HG03378 (cell line): ENCODE measurements at regions not wholly inside any gene's neighbourhood (a gene's known extent, or its start where the extent isn't known, plus 50 kb on each side); places are given as distances from the start of the nearest gene placed in this dataset.
A peak's percentile ranks its signal among the peaks of the same experiment; 100 is the strongest.

Source experiments
- ATAC-seq: cut with Tn5 transposase; IDR thresholded peaks from one replicate; pipeline ENCODE4 v1.9.1; 2021; ENCODE audit warnings: mild to moderate bottlenecking, moderate library complexity; ENCODE audit not compliant: unreplicated experiment

- ATAC-seq = no peak
These were observed 207.2 kb downstream of the SPRY2 start for GRCh38 chr13:80133631-80134261.

GRCh38 chr13:80132741-80133601 is 208.0 kb downstream of the SPRY2 start:
- ATAC-seq = no peak

DNA sequence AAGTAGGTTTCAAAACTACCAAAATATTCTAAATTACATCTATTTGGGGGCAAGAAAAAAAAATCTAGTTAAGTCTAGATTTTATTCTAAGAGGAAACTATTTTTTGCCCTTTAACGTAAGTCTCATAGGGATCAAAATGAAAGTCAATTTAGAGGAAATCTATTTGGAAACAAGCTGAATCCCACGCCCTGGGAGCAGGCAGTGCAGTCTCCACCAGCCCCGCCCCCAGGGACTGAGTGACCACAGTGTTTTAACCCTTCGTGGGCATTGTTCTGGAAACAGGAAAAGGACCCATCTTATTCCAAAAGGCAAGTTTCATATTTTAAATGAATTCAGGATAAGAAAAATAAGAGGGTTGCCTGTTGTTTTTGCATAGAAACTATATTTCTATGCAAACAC is 209.7 kb downstream of the SPRY2 start:
- no peak for ATAC-seq

GRCh38 chr13:80126389-80127068 is 214.4 kb downstream of the SPRY2 start:
- no peak for ATAC-seq

- no peak for ATAC-seq
These were observed 217.0 kb downstream of the SPRY2 start for GRCh38 chr13:80123945-80124344.

DNA sequence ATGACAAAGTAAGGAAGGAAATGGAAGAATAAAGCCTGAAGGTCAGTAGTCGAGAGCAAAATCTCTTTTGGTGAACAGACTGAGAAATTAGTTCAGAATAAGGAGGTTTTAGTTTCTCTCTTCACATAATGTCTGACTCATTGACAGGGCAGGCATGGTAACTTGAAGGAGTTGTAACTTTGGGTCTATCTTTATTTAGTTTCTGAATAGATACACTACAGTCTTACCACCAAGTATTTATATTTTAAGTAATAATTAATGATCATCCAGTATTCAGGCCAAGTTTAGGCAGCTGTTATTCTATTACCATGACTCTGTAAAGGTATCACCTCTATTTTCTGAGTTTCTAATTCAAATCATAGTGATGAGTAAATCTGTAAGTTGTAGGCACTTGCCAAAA is 219.9 kb downstream of the SPRY2 start:
- peak; percentile 67 for ATAC-seq

DNA sequence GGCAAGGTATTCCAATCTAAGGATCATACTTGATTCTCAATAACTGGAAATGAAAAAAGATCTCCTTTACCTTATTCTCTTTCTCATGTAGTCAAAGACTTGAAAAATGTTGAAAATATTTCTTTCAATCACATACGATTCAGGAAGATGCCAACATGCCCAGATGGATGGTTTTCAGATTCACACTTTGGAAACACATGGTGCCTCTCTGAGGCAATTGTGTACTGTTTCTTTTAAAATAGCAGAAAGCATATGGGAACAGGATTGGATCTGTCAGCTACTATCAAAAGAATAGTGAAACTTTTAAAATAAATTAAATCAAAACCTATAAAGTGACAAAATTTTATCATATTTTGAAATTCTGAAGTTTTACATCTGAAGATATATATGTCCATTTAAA is 222.4 kb downstream of the SPRY2 start:
- no peak for ATAC-seq

GRCh38 chr13:80118099-80118498 is 222.8 kb downstream of the SPRY2 start:
- ATAC-seq = no peak

DNA sequence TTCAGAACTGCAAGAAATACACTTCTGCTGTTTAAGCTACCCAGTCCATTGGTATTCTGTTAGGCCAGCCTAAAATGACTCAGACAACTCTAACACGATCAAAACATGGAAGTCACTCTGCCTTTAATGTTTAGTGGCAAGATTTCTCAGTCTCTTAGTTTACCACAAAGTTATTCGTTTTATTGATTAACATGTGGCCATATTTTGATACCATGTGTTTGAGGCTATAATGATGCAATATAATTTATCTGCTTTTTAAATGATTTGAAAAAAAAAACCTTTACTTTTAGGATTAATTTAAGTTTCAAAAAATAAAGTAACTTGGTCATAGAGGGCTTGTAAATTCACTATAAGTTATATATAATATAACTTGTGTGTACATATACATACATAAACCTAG is 223.4 kb downstream of the SPRY2 start:
- ATAC-seq = no peak

- no peak for ATAC-seq
These were observed 224.8 kb downstream of the SPRY2 start for GRCh38 chr13:80116107-80116506.

DNA sequence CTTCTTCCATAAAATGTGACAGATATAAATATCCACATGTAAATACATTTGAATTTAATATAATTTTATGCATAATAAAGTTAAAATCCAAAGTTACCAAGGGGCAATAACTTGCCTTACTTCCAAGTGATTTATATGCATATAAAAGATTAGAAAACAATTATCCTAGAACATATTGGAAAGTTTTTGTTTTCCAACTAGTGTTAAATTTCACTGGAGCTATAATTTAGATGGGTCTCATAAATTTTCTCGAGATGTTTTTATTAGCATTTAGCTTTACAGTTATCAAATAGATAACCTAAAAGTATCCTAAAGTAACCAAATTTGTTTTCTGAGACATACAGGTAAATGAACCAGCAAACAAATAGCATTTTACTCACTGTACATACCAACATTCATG is 225.3 kb downstream of the SPRY2 start:
- ATAC-seq = no peak

DNA sequence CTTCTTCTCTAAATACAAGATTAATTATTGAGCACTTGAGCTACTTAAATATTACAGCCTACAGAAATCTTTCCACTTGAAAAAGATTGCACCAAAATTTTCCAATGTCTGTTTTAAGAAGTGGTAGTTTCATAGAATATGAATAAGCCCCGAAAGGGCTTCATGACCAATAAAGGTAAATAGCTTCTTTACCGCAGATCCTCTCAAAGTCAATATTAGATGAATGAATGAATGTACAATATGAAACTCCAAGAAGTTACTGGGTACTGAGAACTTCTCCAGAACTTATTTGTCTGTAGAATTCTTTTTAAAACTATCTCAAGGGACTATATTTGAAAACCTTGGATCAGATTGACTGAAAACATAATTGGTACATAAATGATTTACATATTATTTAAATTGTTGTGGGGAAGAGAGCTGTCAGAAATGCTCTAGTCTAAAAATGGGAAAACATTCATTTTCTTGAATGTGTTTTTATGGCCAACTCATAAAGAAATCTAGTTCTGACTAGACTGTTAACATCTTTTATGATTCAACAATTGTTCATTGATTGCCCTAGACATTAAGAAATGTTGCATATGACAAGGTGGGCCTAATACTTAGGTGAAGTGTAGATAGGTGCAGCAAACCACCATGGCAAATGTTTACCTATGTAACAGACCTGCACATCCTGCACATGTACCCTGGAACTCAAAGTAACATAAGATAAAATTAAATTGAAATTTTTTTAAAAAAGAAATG is 227.0 kb downstream of the SPRY2 start:
- ATAC-seq = no peak

- no peak for ATAC-seq
These were observed 231.6 kb downstream of the SPRY2 start for GRCh38 chr13:80109303-80109702.

GRCh38 chr13:80105350-80105749 is 235.6 kb downstream of the SPRY2 start:
- ATAC-seq = no peak

DNA sequence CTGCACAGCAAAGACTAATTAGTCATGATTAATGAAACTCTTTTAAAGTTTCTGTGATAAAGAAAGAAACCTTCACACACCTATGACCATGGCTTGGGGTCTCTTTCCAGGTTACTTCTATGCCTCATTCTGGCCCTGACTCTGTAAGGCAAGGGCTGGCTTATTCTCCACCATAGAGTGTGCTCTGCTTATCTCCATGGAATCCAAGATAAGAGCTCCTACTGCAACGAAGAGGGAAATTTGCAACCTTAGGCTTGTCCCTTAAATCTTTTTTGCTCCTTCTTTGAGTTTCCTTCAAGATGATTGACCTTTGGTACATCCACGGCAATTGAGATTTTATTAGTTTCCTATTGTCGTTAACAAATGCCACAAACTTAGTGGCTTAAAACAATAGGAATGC is 239.9 kb downstream of the SPRY2 start:
- no peak for ATAC-seq

GRCh38 chr13:80100636-80101035 is 240.3 kb downstream of the SPRY2 start:
- no peak for ATAC-seq

DNA sequence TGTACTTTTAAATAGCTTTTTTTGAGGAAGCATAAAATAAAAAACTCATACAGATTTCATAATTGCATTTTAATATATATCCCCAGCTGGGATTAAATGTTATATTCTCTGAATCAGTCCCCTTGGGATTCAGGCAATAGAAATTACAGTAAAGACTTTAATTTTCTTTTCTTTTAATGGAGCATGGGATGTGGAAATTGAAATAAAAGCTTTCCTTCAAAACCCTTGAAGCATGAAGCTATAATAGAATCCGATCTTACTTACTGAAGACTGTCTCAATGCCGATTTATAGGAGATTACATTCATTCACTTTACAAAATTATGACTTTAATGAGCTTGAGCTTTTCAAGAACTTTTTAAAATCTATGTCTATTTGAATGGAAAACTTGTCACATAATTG is 243.4 kb downstream of the SPRY2 start:
- ATAC-seq = no peak

DNA sequence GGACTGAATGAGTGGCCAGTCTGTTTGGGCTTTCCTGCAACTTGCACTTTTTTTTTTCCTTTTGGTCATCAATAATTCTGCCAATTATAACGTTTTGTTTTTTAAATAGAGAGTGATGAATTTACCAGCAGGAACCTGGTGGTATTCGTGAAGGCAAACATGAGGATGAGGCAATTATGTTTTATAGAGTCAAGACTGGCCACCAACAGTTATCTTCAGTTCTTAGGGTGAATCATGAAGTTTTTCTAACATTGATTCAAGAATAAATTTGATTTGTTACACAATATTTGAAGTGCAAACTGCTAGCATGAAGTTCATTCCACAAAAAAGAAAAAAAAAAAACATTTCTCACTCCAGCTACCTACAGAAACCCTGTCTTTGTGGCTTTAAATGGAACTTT is 244.5 kb downstream of the SPRY2 start:
- no peak for ATAC-seq

DNA sequence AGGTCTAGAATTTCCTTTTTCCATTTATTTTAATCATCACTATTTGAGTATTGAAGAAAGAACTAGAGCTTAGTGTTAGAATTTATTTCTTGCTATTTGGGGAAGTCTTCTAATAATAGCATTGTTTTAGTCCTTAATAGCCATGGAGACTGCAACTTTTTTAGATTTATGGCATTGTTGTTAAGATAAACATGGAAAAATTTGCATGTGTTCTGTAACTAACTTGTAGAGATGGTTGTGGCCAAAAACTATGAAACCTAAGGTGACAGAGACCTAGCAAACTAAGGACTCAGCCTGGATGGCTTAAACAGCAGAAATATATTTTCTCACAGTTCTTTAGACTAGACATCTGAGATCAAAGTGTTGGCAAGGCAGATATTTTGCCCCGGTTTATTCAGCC is 246.4 kb downstream of the SPRY2 start:
- no peak for ATAC-seq

DNA sequence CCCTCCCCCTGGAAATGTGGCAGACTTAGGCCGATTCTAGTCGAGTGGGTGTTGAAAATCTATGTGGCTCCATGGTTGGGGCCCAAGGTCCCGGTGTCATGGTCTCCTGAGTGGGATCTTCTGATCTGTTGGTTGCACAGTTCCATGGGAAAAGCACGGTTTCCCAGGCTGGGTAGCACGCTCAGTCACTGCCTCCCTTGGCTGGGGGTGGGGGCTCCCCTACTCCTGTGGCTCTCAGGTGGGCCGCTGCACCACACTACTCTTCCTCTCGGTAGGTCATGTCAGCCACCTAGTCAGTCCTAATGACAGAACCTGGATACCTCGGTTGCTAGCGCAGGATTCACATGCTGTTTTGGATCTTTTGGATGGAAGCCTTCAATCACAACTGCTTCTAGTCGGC is 247.0 kb downstream of the SPRY2 start:
- no peak for ATAC-seq

DNA sequence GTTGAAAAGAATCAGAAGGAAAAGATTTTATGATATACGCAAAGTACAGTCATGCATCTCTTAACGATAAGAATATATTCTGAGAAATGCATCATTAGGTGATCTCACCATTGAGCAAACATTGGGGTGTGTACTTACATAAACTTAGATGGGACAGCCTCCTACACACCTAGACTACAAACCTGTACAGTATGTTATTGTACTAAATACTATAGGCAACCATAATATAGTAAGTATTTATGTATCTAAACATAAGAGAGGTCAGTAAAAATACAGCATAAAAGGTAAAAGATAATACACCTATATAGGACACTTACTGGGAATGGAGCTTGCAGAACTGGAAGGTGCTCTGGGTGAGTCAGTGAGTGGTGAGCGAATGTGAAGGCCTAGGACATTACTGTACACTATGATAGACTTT is 254.6 kb downstream of the SPRY2 start:
- ATAC-seq = no peak
